ENCODE measurements at regions not wholly inside any gene's neighbourhood (a gene's known extent, or its start where the extent isn't known, plus 50 kb on each side); places are given as distances from the start of the nearest gene placed in this dataset.

GRCh38 chr18:2102022-2102421 lies 469.3 kb downstream of the METTL4 start:
- TF ChIP-seq CTCF (IDR thresholded peaks at IDR 0.05) (no peak), POLR2A (IDR thresholded peaks at IDR 0.05) (no peak)
